ENCODE measurements at regions not wholly inside any gene's neighbourhood (a gene's known extent, or its start where the extent isn't known, plus 50 kb on each side); places are given as distances from the start of the nearest gene placed in this dataset.

- H3K9me3 ChIP-seq, result no peaks in the 10 kb centered on the region
- H3K4me3 ChIP-seq, result no peak overlapping the region
- no peaks in the 10 kb centered on the region for H3K36me3 ChIP-seq
- H3K27me3 ChIP-seq, result no peaks in the 10 kb centered on the region
- DNase-seq, result no peak
These were observed 256.4 kb downstream of the IRS2 start for GRCh38 chr13:109529964-109530363.

GRCh38 chr13:109521719-109522118, 264.7 kb downstream of the IRS2 start:
- H3K9me3 ChIP-seq, result no peaks in the 10 kb centered on the region
- no peak overlapping the region for H3K4me3 ChIP-seq
- H3K27me3 ChIP-seq, result no peaks in the 10 kb centered on the region
- no peak for DNase-seq
- H3K36me3 ChIP-seq, result no peaks in the 10 kb centered on the region

GRCh38 chr13:109517517-109517916, 268.9 kb downstream of the IRS2 start:
- no peak overlapping the region for H3K4me3 ChIP-seq
- no peaks in the 10 kb centered on the region for H3K9me3 ChIP-seq
- DNase-seq, result no peak
- H3K36me3 ChIP-seq, result no peaks in the 10 kb centered on the region
- H3K27me3 ChIP-seq, result no peaks in the 10 kb centered on the region

GRCh38 chr13:109516186-109516585, 270.2 kb downstream of the IRS2 start:
- DNase-seq, result no peak

GRCh38 chr13:109510013-109510412, 276.4 kb downstream of the IRS2 start:
- DNase-seq, result no peak
- no peaks in the 10 kb centered on the region for H3K27me3 ChIP-seq
- H3K9me3 ChIP-seq, result no peaks in the 10 kb centered on the region
- no peak overlapping the region for H3K4me3 ChIP-seq
- no peaks in the 10 kb centered on the region for H3K36me3 ChIP-seq

More at GRCh38 chr13:109516186-109516585, 270.2 kb downstream of the IRS2 start:
- H3K4me3 ChIP-seq, result no peak overlapping the region
- H3K36me3 ChIP-seq, result no peaks in the 10 kb centered on the region
- no peaks in the 10 kb centered on the region for H3K27me3 ChIP-seq
- H3K9me3 ChIP-seq, result no peaks in the 10 kb centered on the region

- no peak for DNase-seq
- no peaks in the 10 kb centered on the region for H3K9me3 ChIP-seq
- H3K4me3 ChIP-seq, result no peak overlapping the region
- no peaks in the 10 kb centered on the region for H3K27me3 ChIP-seq
- H3K36me3 ChIP-seq, result no peaks in the 10 kb centered on the region
These were observed 277.1 kb downstream of the IRS2 start for GRCh38 chr13:109509154-109509900.

- Histone ChIP-seq H3K9me3 (no peaks in the 10 kb centered on the region), H3K4me3 (no peak overlapping the region), H3K36me3 (no peaks in the 10 kb centered on the region), H3K27me3 (no peaks in the 10 kb centered on the region)
- DNase-seq, result no peak
These were observed 286.1 kb downstream of the IRS2 start for GRCh38 chr13:109500146-109500773.

- no peak for DNase-seq
- H3K36me3 ChIP-seq, result no peaks in the 10 kb centered on the region
- no peaks in the 10 kb centered on the region for H3K27me3 ChIP-seq
- H3K4me3 ChIP-seq, result no peak overlapping the region
- no peaks in the 10 kb centered on the region for H3K9me3 ChIP-seq
These were observed 288.5 kb downstream of the IRS2 start for GRCh38 chr13:109497917-109498316.

- DNase-seq, result no peak
- Histone ChIP-seq H3K36me3 (no peaks in the 10 kb centered on the region), H3K4me3 (no peak overlapping the region), H3K27me3 (no peaks in the 10 kb centered on the region), H3K9me3 (no peaks in the 10 kb centered on the region)
These were observed 290.2 kb downstream of the IRS2 start for GRCh38 chr13:109496216-109496615.

GRCh38 chr13:109494925-109495369, 291.4 kb downstream of the IRS2 start:
- DNase-seq, result peak; percentile 58
- Histone ChIP-seq H3K27me3 (no peaks in the 10 kb centered on the region), H3K9me3 (no peaks in the 10 kb centered on the region), H3K36me3 (no peaks in the 10 kb centered on the region), H3K4me3 (no peak overlapping the region)

GRCh38 chr13:109485136-109485794, 301.1 kb downstream of the IRS2 start:
- DNase-seq, result no peak
- Histone ChIP-seq H3K9me3 (no peaks in the 10 kb centered on the region), H3K36me3 (no peaks in the 10 kb centered on the region), H3K27me3 (no peaks in the 10 kb centered on the region), H3K4me3 (no peak overlapping the region)

GRCh38 chr13:109483284-109483683, 303.1 kb downstream of the IRS2 start:
- DNase-seq, result no peak
- Histone ChIP-seq H3K27me3 (no peaks in the 10 kb centered on the region), H3K36me3 (no peaks in the 10 kb centered on the region), H3K4me3 (no peak overlapping the region), H3K9me3 (no peaks in the 10 kb centered on the region)

GRCh38 chr13:109481040-109481439, 305.3 kb downstream of the IRS2 start:
- no peaks in the 10 kb centered on the region for H3K9me3 ChIP-seq
- H3K27me3 ChIP-seq, result no peaks in the 10 kb centered on the region
- no peak overlapping the region for H3K4me3 ChIP-seq
- no peaks in the 10 kb centered on the region for H3K36me3 ChIP-seq
- no peak for DNase-seq

GRCh38 chr13:109480011-109480955, 306.1 kb downstream of the IRS2 start:
- H3K4me3 ChIP-seq, result no peak overlapping the region
- no peaks in the 10 kb centered on the region for H3K9me3 ChIP-seq
- no peaks in the 10 kb centered on the region for H3K27me3 ChIP-seq
- DNase-seq, result no peak
- H3K36me3 ChIP-seq, result no peaks in the 10 kb centered on the region

GRCh38 chr13:109479534-109479933, 306.8 kb downstream of the IRS2 start:
- Histone ChIP-seq H3K27me3 (no peaks in the 10 kb centered on the region), H3K36me3 (no peaks in the 10 kb centered on the region), H3K9me3 (no peaks in the 10 kb centered on the region), H3K4me3 (no peak overlapping the region)
- DNase-seq, result no peak

- H3K36me3 ChIP-seq, result no peaks in the 10 kb centered on the region
- no peaks in the 10 kb centered on the region for H3K9me3 ChIP-seq
- no peaks in the 10 kb centered on the region for H3K27me3 ChIP-seq
- DNase-seq, result no peak
- no peak overlapping the region for H3K4me3 ChIP-seq
These were observed 310.4 kb downstream of the IRS2 start for GRCh38 chr13:109476001-109476400.

- Histone ChIP-seq H3K27me3 (no peaks in the 10 kb centered on the region), H3K36me3 (no peaks in the 10 kb centered on the region), H3K4me3 (no peak overlapping the region), H3K9me3 (peaks cover 2% of the 10 kb centered on the region; the same call in 1 of the 2 replicates)
- no peak for DNase-seq
These were observed 318.3 kb downstream of the IRS2 start for GRCh38 chr13:109468123-109468522.

All from MG63 (cell line).